ENCODE measurements at regions not wholly inside any gene's neighbourhood (a gene's known extent, or its start where the extent isn't known, plus 50 kb on each side); places are given as distances from the start of the nearest gene placed in this dataset.
"Not testable (repeated sequence)": the region's sequence is repeated elsewhere in the genome, so short reads cannot be mapped to it uniquely, and the experiment has no call there.

GRCh38 chr16:26712876-26713275 is 353.9 kb upstream of the C16orf82 start:
- no peak for DNase-seq (ENCODE audit: low read depth)
- ChIA-PET POLR2A (no interaction called here), CTCF (no interaction called here)
- Histone ChIP-seq H3K27me3 (ENCODE audit: control insufficient read depth, insufficient read depth, low read length) (no peaks in the 10 kb centered on the region), H3K4me3 (ENCODE audit: low read depth, low read length) (no peak overlapping the region), H3K36me3 (ENCODE audit: control insufficient read depth, insufficient read depth, low read length) (no peaks in the 10 kb centered on the region)
- no peak for TF ChIP-seq CTCF (IDR thresholded peaks at IDR 0.05; ENCODE audit: insufficient read depth, low read depth, low read length)

- ChIA-PET POLR2A (no interaction called here), CTCF (no interaction called here)
- H3K4me3 ChIP-seq (ENCODE audit: low read depth, low read length), result no peak overlapping the region
- no peak for DNase-seq (ENCODE audit: low read depth)
- H3K27me3 ChIP-seq (ENCODE audit: control insufficient read depth, insufficient read depth, low read length), result no peaks in the 10 kb centered on the region
- no peaks in the 10 kb centered on the region for H3K36me3 ChIP-seq (ENCODE audit: control insufficient read depth, insufficient read depth, low read length)
- no peak for TF ChIP-seq CTCF (IDR thresholded peaks at IDR 0.05; ENCODE audit: insufficient read depth, low read depth, low read length)
Observed at GRCh38 chr16:26715969-26716368, 350.8 kb upstream of the C16orf82 start.

- ChIA-PET CTCF (no interaction called here), POLR2A (no interaction called here)
- DNase-seq (ENCODE audit: low read depth), result no peak
- no peak overlapping the region for H3K4me3 ChIP-seq (ENCODE audit: low read depth, low read length)
- TF ChIP-seq CTCF (IDR thresholded peaks at IDR 0.05; ENCODE audit: insufficient read depth, low read depth, low read length), result no peak
- H3K27me3 ChIP-seq (ENCODE audit: control insufficient read depth, insufficient read depth, low read length), result no peaks in the 10 kb centered on the region
- no peaks in the 10 kb centered on the region for H3K36me3 ChIP-seq (ENCODE audit: control insufficient read depth, insufficient read depth, low read length)
Observed at GRCh38 chr16:26717826-26718225, 348.9 kb upstream of the C16orf82 start.

- Histone ChIP-seq H3K4me3 (ENCODE audit: low read depth, low read length) (no peak overlapping the region), H3K27me3 (ENCODE audit: control insufficient read depth, insufficient read depth, low read length) (no peaks in the 10 kb centered on the region)
- CTCF ChIA-PET, result no interaction called here
Observed at GRCh38 chr16:26721290-26721689, 345.4 kb upstream of the C16orf82 start.

GRCh38 chr16:26721957-26722356 is 344.8 kb upstream of the C16orf82 start:
- H3K27me3 ChIP-seq (ENCODE audit: control insufficient read depth, insufficient read depth, low read length); DNase-seq (ENCODE audit: low read depth); CTCF ChIA-PET; POLR2A ChIA-PET; H3K36me3 ChIP-seq (ENCODE audit: control insufficient read depth, insufficient read depth, low read length); H3K4me3 ChIP-seq (ENCODE audit: low read depth, low read length): not testable (repeated sequence)

More at GRCh38 chr16:26721290-26721689, 345.4 kb upstream of the C16orf82 start:
- no peak for TF ChIP-seq CTCF (IDR thresholded peaks at IDR 0.05; ENCODE audit: insufficient read depth, low read depth, low read length)
- DNase-seq (ENCODE audit: low read depth), result no peak
- POLR2A ChIA-PET, result no interaction called here
- no peaks in the 10 kb centered on the region for H3K36me3 ChIP-seq (ENCODE audit: control insufficient read depth, insufficient read depth, low read length)

GRCh38 chr16:26724189-26724588 is 342.5 kb upstream of the C16orf82 start:
- Histone ChIP-seq H3K27me3 (ENCODE audit: control insufficient read depth, insufficient read depth, low read length) (no peaks in the 10 kb centered on the region), H3K4me3 (ENCODE audit: low read depth, low read length) (no peak overlapping the region), H3K36me3 (ENCODE audit: control insufficient read depth, insufficient read depth, low read length) (no peaks in the 10 kb centered on the region)
- no peak for TF ChIP-seq CTCF (IDR thresholded peaks at IDR 0.05; ENCODE audit: insufficient read depth, low read depth, low read length)
- CTCF ChIA-PET, result no interaction called here
- POLR2A ChIA-PET, result no interaction called here
- no peak for DNase-seq (ENCODE audit: low read depth)
